K562 (cell line): ENCODE measurements at regions not wholly inside any gene's neighbourhood (a gene's known extent, or its start where the extent isn't known, plus 50 kb on each side); places are given as distances from the start of the nearest gene placed in this dataset.

ENCODE experiments used
- ATAC-seq: fragments of 200-7000 bp; cut with Tn5 transposase; 3 replicates; pipeline ENCODE4 v1.9.1; 2020; ENCODE audit warnings: moderate library complexity
- BruUV-seq: library from RNA; stranded (reverse); fragments of 400-500 nt; replicated peaks from 2 replicates; lab custom pipeline; 2021; lab: Mats Ljungman, UMichigan
- CTCF ChIA-PET: fragments of 300-600 bp; formaldehyde crosslinking; extraction: SDS; loops from one replicate; lab custom pipeline; 2021; ENCODE audit warnings: low intra/inter-chr PET ratio; lab: Yijun Ruan, JAX
- POLR2A ChIA-PET: fragments of 300-600, 350-650 bp; sonication (Branson Sonifier 250); formaldehyde crosslinking; extraction: SDS; loops from one replicate; lab custom pipeline; 2021; ENCODE audit warnings: antibody characterized with exemption, inconsistent platforms; lab: Yijun Ruan, JAX
- DNase-seq, 4 experiments: peaks; one replicate each; pipeline versions ENCODE4 v3.0.0 to v3.0.0-alpha.2; 2011 to 2018; ENCODE audit warnings: low spot score in 3 of 4, mixed read lengths in 3 of 4; ENCODE audit errors: extremely low read depth in 1 of 4
- FAIRE-seq: peaks from 2 replicates; lab custom pipeline; 2011; peaks lifted over from hg19 to GRCh38; lab: Jason Lieb, UNC
- H2AFZ ChIP-seq: 2 replicates; pipeline ENCODE4 v1.6.0; 2011; ENCODE audit warnings: low read depth, low read length, control low read depth, inconsistent platforms
- H3K27ac ChIP-seq: fragments of 200-600 bp; 3 replicates; pipeline ENCODE4 v1.8.0; 2011; ENCODE audit warnings: low read depth, mild to moderate bottlenecking, control low read depth, inconsistent platforms, low read length, moderate library complexity, mixed read lengths; ENCODE audit errors: extremely low read depth
- H3K27me3 ChIP-seq, 2 experiments: fragments of 300-600 bp in 1 of 2; 2 replicates in 1 of 2; 3 replicates in 1 of 2; pipeline versions ENCODE4 v1.6.0 to v1.8.0; 2011; ENCODE audit warnings: inconsistent platforms in 2 of 2, low read length in 2 of 2, mild to moderate bottlenecking in 1 of 2, mixed read lengths in 1 of 2, moderate library complexity in 1 of 2; ENCODE audit not compliant: control insufficient read depth in 2 of 2, insufficient read depth in 2 of 2
- H3K36me3 ChIP-seq: fragments of 300-600 bp; 3 replicates; pipeline ENCODE4 v1.8.0; 2011; ENCODE audit warnings: mild to moderate bottlenecking, low read length, inconsistent platforms; ENCODE audit not compliant: control insufficient read depth, insufficient read depth
- H3K4me1 ChIP-seq, 2 experiments: fragments of 200-600 bp in 1 of 2; replicated peaks in 1 of 2; 2 replicates in 1 of 2; 3 replicates in 1 of 2; pipeline versions ENCODE4 v1.5.1 to v1.8.0; 2011; ENCODE audit warnings: inconsistent platforms in 2 of 2, low read length in 2 of 2, mild to moderate bottlenecking in 1 of 2, mixed read lengths in 1 of 2, moderate library complexity in 1 of 2; ENCODE audit not compliant: control insufficient read depth in 2 of 2, insufficient read depth in 2 of 2
- H3K4me2 ChIP-seq: 2 replicates; pipeline ENCODE4 v1.6.1; 2011; ENCODE audit warnings: low read length, control low read depth, inconsistent platforms, mixed read lengths; ENCODE audit not compliant: insufficient read depth
- H3K4me3 ChIP-seq: fragments of 200-600 bp; sonication (generic), shearing (Covaris generic); 2 replicates; pipeline ENCODE4 v1.5.1; 2016; ENCODE audit warnings: control low read depth, inconsistent platforms
- H3K79me2 ChIP-seq: fragments of 200-600 bp; 3 replicates; pipeline ENCODE4 v1.8.0; 2011; ENCODE audit warnings: low read length, inconsistent platforms; ENCODE audit not compliant: control insufficient read depth, insufficient read depth
- H3K9ac ChIP-seq, 2 experiments: 2 replicates each; pipeline versions ENCODE4 v1.6.0 to v1.6.1; 2011; ENCODE audit warnings: low read depth in 2 of 2, low read length in 2 of 2, control low read depth in 1 of 2, inconsistent platforms in 1 of 2, mild to moderate bottlenecking in 1 of 2, mixed read lengths in 1 of 2; ENCODE audit not compliant: insufficient read depth in 1 of 2
- H3K9me1 ChIP-seq: one replicate; pipeline ENCODE4 v1.6.0; 2011; ENCODE audit warnings: inconsistent platforms, mild to moderate bottlenecking, low read length, moderate library complexity; ENCODE audit not compliant: control insufficient read depth, insufficient read depth
- H3K9me3 ChIP-seq: replicated peaks from 2 replicates; pipeline ENCODE4 v1.5.1; 2011; ENCODE audit warnings: low read depth, low read length, inconsistent platforms; ENCODE audit not compliant: control insufficient read depth, insufficient read depth
- H4K20me1 ChIP-seq: replicated peaks from 2 replicates; pipeline ENCODE4 v1.6.1; 2011; ENCODE audit warnings: low read length, inconsistent platforms, mixed read lengths; ENCODE audit not compliant: control insufficient read depth, insufficient read depth
- ARID1B ChIP-seq: fragments of 450-650 bp; IDR thresholded peaks from 2 replicates; pipeline ENCODE4 v1.6.1; 2016; ENCODE audit warnings: antibody characterized with exemption, mild to moderate bottlenecking, inconsistent platforms
- CREB1 ChIP-seq, 2 experiments: sonication (generic) in 1 of 2; formaldehyde crosslinking in 1 of 2; IDR thresholded peaks; 2 replicates each; pipeline versions ENCODE4 v1.6.1 to v1.8.0; 2012 to 2022; ENCODE audit warnings: inconsistent platforms in 1 of 2, mild to moderate bottlenecking in 1 of 2, missing genetic modification reagents in 1 of 2, moderate library complexity in 1 of 2
- DACH1 ChIP-seq: fragments of 450-650 bp; IDR thresholded peaks from 2 replicates; pipeline ENCODE4 v1.6.1; 2018; ENCODE audit not compliant: partially characterized antibody
- ELF1 ChIP-seq: fragments of 200-800 bp; sonication (Bioruptor generic); IDR thresholded peaks from 2 replicates; pipeline ENCODE4 v1.6.1; 2016; ENCODE audit warnings: missing genetic modification characterization, missing compliant biosample characterization
- ESRRB ChIP-seq: fragments of 250-450 bp; sonication (Bioruptor Pico); IDR thresholded peaks from 2 replicates; pipeline ENCODE4 v1.5.0; 2020; ENCODE audit warnings: mild to moderate bottlenecking, moderate library complexity, borderline replicate concordance
- KLF13 ChIP-seq: fragments of 450-650 bp; IDR thresholded peaks from 2 replicates; pipeline ENCODE4 v1.6.1; 2016; ENCODE audit warnings: missing genetic modification characterization, low read depth, mild to moderate bottlenecking, missing compliant biosample characterization, moderate library complexity, borderline replicate concordance
- MTA3 ChIP-seq: fragments of 450-650 bp; formaldehyde crosslinking; IDR thresholded peaks from 2 replicates; pipeline ENCODE4 v1.6.1; 2017; ENCODE audit warnings: mild to moderate bottlenecking, borderline replicate concordance
- NR1H2 ChIP-seq: sonication (generic); formaldehyde crosslinking; IDR thresholded peaks from 2 replicates; pipeline ENCODE4 v1.4.0; 2020; ENCODE audit warnings: mild to moderate bottlenecking, missing genetic modification reagents
- PHB ChIP-seq: fragments of 250-450 bp; sonication (Bioruptor Pico); IDR thresholded peaks from 2 replicates; pipeline ENCODE4 v1.5.0; 2021
- PHF21A ChIP-seq: fragments of 450-650 bp; IDR thresholded peaks from 2 replicates; pipeline ENCODE4 v1.6.1; 2017; ENCODE audit warnings: low read depth, borderline replicate concordance
- PTTG1 ChIP-seq: fragments of 450-650 bp; IDR thresholded peaks from 2 replicates; pipeline ENCODE4 v1.6.1; 2016; ENCODE audit warnings: low read depth, mild to moderate bottlenecking, missing genetic modification characterization, missing compliant biosample characterization
- RBM14 ChIP-seq: fragments of 200-400 bp; formaldehyde crosslinking; IDR thresholded peaks from 2 replicates; pipeline ENCODE4 v1.6.1; 2018; ENCODE audit warnings: low read depth, mild to moderate bottlenecking, low read length, moderate library complexity, borderline replicate concordance; ENCODE audit not compliant: insufficient read depth
- YBX1 ChIP-seq: fragments of 450-650 bp; IDR thresholded peaks from 2 replicates; pipeline ENCODE4 v1.7.1; 2016; ENCODE audit warnings: mild to moderate bottlenecking
- ZBED1 ChIP-seq: IDR thresholded peaks from 2 replicates; pipeline ENCODE4 v1.6.1; 2014
- ZNF717 ChIP-seq: fragments of 250-450 bp; sonication (Bioruptor Pico); IDR thresholded peaks from 2 replicates; pipeline ENCODE4 v1.5.0; 2021
- WGBS: fragments of 100-300 bp; shearing (Covaris generic); methylation state at CpG from one replicate; pipeline ENCODE4 v1.1.6; 2016; ENCODE audit warnings: low coverage, mixed read lengths; ENCODE audit not compliant: insufficient coverage; ENCODE audit errors: missing lambda C conversion rate; 5-methylcytosine and 5-hydroxymethylcytosine counted together
- in situ Hi-C: fragments of 300-500 bp; cut with MboI; formaldehyde crosslinking; loops from 4 replicates; pipeline ENCODE4 v1.15.0; 2018; ENCODE audit warnings: inconsistent platforms, mixed read lengths
- intact Hi-C: fragments of 100-400 bp; cut with micrococcal nuclease; formaldehyde crosslinking; loops from 2 replicates; pipeline ENCODE4 v1.14.2; 2022
- TF ChIP-seq, protein P1 (sequence below): fragments of 200-400 bp; formaldehyde crosslinking; IDR thresholded peaks from 2 replicates; pipeline ENCODE4 v1.6.1; 2017; ENCODE audit warnings: mild to moderate bottlenecking, low read depth, low read length, moderate library complexity
- TF ChIP-seq, protein P2 (sequence below): sonication (generic); formaldehyde crosslinking; IDR thresholded peaks from 2 replicates; pipeline ENCODE4 v1.8.0; 2022; ENCODE audit warnings: mild to moderate bottlenecking, missing genetic modification reagents, borderline replicate concordance
- TF ChIP-seq, protein P3 (sequence below): fragments of 250-450 bp; sonication (Bioruptor Pico); IDR thresholded peaks from 2 replicates; pipeline ENCODE4 v1.5.0; 2022; ENCODE audit warnings: mild to moderate bottlenecking

DNA sequence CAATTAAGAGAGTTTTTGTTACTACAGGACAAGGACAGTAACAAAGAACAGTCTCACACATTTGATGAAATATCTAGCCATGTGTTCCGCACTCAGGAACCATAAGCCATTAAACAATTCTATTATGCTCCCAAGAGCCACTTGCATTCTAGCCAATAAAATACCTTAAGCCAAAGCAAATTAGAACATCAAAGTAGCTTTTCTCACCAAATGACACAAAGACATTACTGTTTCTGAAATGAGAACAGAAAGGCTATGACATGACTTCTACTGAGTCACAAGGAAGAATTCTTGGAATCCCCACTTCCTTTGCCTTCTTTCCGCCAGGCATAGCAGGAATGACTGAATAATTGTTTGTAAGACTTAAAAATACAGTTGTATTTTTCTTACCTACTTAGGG lies 445.8 kb downstream of the ATP23 start (continued):
- TF ChIP-seq, protein P1, sequence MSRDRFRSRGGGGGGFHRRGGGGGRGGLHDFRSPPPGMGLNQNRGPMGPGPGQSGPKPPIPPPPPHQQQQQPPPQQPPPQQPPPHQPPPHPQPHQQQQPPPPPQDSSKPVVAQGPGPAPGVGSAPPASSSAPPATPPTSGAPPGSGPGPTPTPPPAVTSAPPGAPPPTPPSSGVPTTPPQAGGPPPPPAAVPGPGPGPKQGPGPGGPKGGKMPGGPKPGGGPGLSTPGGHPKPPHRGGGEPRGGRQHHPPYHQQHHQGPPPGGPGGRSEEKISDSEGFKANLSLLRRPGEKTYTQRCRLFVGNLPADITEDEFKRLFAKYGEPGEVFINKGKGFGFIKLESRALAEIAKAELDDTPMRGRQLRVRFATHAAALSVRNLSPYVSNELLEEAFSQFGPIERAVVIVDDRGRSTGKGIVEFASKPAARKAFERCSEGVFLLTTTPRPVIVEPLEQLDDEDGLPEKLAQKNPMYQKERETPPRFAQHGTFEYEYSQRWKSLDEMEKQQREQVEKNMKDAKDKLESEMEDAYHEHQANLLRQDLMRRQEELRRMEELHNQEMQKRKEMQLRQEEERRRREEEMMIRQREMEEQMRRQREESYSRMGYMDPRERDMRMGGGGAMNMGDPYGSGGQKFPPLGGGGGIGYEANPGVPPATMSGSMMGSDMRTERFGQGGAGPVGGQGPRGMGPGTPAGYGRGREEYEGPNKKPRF: no peak
- TF ChIP-seq ARID1B (no peak), CREB1 (IDR thresholded peaks at IDR 0.05) (no peak), CREB1 (CRISPR knock-in tag; IDR thresholded peaks at IDR 0.05) (no peak), DACH1 (no peak), ZNF717 (no peak), PHB (CRISPR knock-in tag) (no peak), ELF1 (tag) (no peak)
- TF ChIP-seq, protein P2, sequence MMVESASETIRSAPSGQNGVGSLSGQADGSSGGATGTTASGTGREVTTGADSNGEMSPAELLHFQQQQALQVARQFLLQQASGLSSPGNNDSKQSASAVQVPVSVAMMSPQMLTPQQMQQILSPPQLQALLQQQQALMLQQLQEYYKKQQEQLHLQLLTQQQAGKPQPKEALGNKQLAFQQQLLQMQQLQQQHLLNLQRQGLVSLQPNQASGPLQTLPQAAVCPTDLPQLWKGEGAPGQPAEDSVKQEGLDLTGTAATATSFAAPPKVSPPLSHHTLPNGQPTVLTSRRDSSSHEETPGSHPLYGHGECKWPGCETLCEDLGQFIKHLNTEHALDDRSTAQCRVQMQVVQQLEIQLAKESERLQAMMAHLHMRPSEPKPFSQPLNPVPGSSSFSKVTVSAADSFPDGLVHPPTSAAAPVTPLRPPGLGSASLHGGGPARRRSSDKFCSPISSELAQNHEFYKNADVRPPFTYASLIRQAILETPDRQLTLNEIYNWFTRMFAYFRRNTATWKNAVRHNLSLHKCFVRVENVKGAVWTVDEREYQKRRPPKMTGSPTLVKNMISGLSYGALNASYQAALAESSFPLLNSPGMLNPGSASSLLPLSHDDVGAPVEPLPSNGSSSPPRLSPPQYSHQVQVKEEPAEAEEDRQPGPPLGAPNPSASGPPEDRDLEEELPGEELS (CRISPR knock-in tag): no peak

DNA sequence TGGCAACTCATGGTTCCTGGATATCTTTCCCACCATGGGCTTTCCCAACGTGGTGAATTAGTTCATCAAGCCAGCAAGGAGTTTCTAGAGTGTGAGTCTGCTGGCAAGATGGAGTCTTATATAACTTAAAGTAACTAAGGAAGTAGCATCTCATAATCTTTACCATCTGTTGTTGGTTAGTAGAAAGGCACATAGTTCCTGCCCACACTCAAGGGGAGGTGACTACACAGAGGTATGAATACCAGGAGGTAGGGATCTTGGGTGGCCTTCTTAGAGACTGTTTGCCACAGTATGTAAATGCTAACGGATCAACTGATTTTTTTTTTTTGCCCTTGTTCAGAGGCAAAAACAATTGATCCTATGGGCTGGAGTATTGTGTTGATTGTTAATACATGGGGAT lies 446.9 kb downstream of the ATP23 start:
- DNase-seq: no peak
- no peak overlapping the region for H3K9ac ChIP-seq
- FAIRE-seq: no peak
- intact Hi-C loops: no loop called here
- POLR2A ChIA-PET: no interaction called here
- H2AFZ ChIP-seq: no peak overlapping the region
- no peaks in the 10 kb centered on the region for H3K36me3 ChIP-seq
- no peak overlapping the region for H3K27ac ChIP-seq
- CTCF ChIA-PET: no interaction called here
- ATAC-seq: no peak
- H3K4me1 ChIP-seq: no peaks in the 10 kb centered on the region
- H3K79me2 ChIP-seq: no peaks in the 10 kb centered on the region
- no TSS peak for BruUV-seq
- WGBS: 2% methylated on average over 2 of the region's 2 CpGs
- no peak overlapping the region for H3K4me2 ChIP-seq
- no peak overlapping the region for H3K4me3 ChIP-seq
- H4K20me1 ChIP-seq: no peaks in the 10 kb centered on the region
- H3K27me3 ChIP-seq: no peaks in the 10 kb centered on the region
- H3K9me3 ChIP-seq: no peaks in the 10 kb centered on the region
- H3K9me1 ChIP-seq: no peaks in the 10 kb centered on the region
- in situ Hi-C loops: no loop called here
- TF ChIP-seq, protein P3, sequence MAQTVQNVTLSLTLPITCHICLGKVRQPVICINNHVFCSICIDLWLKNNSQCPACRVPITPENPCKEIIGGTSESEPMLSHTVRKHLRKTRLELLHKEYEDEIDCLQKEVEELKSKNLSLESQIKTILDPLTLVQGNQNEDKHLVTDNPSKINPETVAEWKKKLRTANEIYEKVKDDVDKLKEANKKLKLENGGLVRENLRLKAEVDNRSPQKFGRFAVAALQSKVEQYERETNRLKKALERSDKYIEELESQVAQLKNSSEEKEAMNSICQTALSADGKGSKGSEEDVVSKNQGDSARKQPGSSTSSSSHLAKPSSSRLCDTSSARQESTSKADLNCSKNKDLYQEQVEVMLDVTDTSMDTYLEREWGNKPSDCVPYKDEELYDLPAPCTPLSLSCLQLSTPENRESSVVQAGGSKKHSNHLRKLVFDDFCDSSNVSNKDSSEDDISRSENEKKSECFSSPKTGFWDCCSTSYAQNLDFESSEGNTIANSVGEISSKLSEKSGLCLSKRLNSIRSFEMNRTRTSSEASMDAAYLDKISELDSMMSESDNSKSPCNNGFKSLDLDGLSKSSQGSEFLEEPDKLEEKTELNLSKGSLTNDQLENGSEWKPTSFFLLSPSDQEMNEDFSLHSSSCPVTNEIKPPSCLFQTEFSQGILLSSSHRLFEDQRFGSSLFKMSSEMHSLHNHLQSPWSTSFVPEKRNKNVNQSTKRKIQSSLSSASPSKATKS: no peak
- no peak for TF ChIP-seq PHF21A
- TF ChIP-seq MTA3: no peak
- TF ChIP-seq ZBED1: no peak
- no peak for TF ChIP-seq KLF13 (tag)
- TF ChIP-seq PTTG1 (tag): no peak
- TF ChIP-seq NR1H2 (CRISPR knock-in tag): no peak
- no peak for TF ChIP-seq YBX1
- TF ChIP-seq ESRRB (CRISPR knock-in tag): no peak
- no peak for TF ChIP-seq RBM14
